Fibroblast of skin of scalp (primary cell): ENCODE measurements at regions not wholly inside any gene's neighbourhood (a gene's known extent, or its start where the extent isn't known, plus 50 kb on each side); places are given as distances from the start of the nearest gene placed in this dataset.

ENCODE experiments used
- DNase-seq: peaks from one replicate; pipeline ENCODE4 v3.0.0-alpha.2; 2013

DNA sequence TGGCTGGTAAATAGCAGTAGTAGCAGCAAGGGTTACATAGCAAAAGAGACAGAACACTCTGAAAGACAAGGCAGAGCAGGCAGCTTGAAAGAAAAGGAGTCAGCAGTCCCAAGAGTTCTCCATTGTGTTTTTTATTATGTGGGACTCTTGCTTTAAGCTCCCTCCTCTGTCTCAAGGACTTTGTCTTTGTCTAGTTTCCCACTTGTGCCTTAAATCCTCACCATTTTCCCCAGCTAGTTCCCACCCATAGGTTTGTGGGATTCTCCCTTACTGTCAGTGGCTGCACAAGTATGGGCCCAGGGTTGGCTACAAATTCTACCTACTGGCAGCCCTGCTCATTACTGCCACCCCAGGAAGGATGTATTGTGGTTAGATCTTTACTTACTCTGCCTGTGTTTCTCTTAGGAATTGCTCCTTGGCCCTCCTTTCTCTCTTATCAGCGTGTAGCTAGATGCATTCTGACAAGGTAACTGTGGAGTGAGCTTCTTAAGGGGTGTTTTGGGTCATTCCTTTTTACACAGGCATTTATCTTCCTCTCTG lies 413.4 kb upstream of the PCDH9 start:
- DNase-seq: no peak

DNA sequence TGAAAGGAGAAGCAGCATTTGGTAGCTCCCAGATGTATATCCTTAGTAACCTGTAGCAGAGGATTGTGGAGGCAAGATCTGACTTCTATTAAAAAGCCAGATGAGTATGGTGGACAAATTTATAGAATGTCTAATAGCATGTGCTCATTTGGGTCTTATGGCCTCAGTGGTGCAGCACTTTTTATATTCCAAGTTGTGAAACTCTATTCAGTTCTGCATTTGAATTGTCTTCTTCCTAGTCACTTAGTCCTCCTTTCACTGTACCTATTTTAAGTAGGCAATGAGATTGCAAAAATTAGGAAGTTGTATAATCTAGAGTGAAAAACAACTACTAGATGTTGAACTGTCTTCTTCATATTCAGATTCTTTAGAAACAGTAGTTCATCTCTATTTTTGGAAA lies 412.5 kb upstream of the PCDH9 start:
- DNase-seq: no peak

DNA sequence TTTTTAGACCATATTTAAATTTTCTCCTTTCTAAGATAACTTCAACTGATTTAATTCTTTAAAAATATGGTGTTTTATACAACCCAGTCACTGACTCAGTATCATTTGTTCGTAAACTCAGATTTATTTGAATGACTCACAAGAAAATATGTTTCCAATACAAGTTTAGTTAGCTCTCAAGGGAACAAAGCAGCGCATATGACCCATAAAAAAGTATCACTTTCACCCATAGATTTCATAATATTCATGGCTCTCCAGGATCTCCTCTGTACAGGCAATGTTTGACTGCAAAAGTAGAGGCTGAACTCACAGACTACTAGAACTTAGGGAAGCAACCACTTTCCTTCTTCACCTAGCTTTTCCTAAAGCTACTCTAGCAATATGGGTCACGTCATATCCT lies 405.6 kb upstream of the PCDH9 start:
- DNase-seq: no peak

DNA sequence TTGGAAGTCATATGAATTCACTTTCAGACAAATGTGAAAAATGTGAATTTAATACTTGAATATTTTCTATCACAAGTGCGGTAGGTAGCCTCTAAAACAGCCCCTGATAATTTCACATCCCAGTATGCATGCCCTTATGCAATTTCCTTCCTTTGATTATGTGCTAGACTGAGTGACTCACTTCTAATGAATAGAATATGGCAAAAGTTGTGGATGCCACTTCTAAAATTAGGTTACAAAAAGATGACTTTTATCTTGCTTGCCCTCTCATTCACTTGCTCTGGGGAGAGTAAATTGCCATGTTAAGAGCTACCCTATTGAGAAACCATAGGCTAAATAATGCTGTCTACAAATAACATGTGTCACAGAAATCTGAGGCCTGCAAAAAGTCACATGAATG lies 402.5 kb upstream of the PCDH9 start:
- DNase-seq: peak; percentile 19

DNA sequence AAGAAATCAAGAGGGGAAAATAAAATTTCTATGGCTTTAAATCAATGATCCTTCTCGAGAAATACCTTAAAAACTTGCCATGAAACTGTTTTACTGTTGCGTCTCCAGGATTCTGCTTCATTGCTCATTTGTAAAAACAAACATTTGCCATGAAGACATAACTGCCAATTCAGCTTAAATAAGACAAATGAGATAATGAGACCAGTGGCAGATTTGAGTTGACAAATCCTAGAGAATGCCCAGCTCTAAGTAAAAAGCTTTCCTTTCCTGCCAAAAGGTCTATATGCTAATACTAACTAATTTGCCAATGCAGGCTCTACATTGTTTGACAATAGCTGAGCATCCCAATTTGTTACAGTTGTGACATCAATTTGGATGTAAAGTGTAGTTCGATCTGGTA lies 400.5 kb upstream of the PCDH9 start:
- DNase-seq: no peak

DNA sequence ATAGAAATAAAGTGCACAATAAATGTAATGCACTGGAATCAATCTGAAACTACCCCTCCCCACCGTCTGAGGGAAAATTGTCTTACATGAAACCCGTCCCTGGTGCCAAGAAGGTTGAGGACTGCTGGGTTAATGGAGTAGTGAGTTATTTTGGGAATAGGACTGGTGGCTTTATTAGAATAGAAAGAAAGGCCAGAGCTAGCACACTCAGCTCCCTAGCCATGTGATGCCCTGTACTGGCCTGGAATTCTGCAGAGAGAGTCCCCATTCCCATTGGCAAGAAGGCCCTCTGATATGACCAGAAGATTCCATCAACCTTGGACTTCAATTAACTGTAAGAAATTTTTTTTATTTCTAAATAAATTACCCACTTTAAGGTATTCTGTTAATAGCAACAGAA lies 393.5 kb upstream of the PCDH9 start:
- no peak for DNase-seq

DNA sequence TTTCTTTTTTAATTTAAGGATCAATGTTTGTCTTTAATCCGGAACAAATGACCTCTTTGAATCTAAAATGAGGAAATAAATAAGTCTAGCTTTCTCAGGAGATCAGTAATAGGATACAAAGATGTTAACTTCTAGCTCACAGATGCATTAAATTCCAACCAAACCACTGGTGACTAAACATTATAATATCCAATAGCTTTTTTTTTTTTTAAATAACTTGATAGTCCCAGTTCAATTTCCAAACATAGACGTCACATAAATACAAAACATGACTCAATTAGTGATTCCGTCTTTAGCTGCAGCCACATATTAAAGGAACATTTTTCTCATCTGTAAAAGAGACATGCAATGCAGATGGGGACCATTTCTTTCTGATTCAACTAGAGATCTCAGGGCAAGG lies 390.5 kb upstream of the PCDH9 start:
- DNase-seq: peak; percentile 64

DNA sequence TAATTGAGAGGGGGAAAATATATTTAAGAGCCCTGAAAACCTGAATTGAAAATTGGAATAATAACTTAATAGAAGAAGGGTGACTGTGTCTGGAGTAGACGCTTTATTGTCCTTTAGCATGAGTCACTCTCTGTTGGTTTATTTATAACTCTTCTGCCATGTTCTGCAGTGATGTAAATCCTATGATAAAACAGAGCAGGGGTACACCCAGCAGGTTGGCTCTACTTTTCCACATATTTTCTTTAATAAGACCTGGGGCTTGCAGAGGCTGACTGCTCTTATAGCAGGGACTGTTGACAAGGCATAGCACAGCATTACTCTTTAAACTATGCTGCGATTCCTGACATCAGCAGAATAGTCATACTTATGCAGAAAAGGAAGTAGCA lies 389.9 kb upstream of the PCDH9 start:
- DNase-seq: peak; percentile 45

DNA sequence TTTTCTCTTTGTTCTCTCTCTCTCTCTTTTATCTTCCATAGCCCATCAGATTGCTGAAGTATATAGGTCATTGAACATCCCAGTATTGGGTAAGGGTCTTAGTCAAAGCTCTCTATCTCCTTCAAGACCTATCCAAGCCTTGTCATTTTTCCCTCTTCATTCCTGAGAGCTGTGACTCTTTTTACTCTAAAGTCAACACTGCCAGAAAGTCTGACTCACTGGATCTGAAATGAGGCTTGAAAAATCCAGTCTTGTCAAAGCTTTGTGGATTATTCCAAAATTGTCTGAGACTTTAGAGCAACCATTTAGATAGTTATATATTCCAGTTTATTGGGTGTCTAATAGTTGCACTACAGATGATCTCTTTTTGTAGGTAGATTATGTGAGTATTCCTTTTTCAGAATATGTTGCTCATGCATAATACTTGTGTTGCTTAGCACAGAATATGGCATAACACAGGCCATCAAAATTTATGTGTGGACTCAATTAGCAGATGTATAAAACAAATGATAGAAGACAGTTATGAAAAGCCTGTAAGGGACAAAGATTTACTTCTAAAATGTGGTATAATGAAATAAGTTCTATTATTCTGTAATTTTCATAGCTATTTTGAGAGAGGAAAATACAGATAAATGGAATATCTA lies 389.3 kb upstream of the PCDH9 start:
- DNase-seq: peak; percentile 67

DNA sequence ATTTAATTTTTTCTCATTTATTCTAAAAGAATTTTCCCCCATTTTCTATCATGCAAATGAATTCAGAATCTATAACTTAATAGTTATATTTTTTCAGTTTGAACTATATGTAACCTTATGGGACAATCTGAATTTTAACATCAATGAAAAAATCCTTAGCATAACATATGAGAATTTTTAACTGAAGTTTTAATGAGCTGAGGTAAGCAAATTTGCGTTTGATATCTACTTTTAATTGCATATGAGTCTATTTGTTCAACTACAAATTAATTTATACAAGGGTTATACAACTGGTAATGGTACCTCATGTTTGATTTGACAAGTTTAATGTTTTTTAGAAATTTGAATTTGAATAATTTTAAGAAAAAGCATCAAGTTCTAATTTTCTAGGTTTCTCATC lies 384.4 kb upstream of the PCDH9 start:
- no peak for DNase-seq

DNA sequence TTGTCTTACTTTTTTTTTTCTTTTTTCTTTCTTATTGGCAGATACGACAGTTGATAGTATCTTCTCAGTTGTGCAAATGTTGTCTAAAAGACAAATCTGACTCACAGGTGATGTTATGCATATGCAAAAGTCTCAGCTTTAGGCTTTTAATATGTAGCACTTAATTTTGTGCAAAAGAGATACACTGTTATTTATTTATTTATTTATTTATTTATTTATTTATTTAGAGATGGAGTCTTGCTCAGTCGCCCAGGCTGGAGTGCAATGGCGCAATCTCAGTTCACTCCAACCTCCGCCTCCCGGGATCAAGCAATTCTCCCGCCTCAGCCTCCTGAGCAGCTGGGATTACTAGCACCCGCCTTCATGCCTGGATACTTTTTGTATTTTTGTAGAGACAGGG lies 383.9 kb upstream of the PCDH9 start:
- no peak for DNase-seq

DNA sequence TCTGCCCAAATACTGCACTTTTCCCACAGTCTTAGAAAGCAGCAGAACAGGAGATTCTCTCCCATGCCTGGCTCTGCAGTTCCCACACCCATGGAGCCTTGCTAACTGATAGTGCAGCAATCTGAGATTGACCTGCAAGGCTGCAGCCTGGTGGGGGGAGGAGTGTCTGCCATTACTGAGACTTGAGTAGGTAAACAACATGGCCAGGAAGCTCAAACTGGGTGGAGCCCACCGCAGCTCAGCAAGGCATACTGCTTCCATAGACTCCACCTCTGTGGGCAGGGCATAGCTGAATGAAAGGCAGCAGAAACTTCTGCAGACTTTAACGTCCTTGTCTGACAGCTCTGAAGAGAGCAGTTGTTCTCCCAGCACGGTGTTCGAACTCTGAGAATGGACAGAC lies 358.5 kb upstream of the PCDH9 start:
- DNase-seq: no peak

DNA sequence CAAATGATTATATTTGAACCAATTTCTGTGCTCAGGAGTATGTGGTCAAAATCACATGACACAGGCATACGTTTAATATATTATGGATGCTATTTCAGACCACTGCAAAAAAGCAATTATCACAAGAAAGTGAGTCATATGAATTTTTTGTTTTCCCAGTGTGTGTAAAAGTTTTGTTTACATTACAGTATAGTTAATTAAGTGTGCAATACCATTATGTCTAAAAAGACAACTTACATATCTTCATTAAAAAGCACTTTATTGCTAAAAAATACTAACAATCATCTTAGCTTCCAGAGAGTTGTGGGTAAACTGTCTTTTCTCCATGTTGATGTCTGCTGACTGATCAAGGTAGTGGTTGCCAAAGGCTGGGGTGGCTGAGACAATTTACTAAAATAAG lies 347.2 kb upstream of the PCDH9 start:
- DNase-seq: no peak

DNA sequence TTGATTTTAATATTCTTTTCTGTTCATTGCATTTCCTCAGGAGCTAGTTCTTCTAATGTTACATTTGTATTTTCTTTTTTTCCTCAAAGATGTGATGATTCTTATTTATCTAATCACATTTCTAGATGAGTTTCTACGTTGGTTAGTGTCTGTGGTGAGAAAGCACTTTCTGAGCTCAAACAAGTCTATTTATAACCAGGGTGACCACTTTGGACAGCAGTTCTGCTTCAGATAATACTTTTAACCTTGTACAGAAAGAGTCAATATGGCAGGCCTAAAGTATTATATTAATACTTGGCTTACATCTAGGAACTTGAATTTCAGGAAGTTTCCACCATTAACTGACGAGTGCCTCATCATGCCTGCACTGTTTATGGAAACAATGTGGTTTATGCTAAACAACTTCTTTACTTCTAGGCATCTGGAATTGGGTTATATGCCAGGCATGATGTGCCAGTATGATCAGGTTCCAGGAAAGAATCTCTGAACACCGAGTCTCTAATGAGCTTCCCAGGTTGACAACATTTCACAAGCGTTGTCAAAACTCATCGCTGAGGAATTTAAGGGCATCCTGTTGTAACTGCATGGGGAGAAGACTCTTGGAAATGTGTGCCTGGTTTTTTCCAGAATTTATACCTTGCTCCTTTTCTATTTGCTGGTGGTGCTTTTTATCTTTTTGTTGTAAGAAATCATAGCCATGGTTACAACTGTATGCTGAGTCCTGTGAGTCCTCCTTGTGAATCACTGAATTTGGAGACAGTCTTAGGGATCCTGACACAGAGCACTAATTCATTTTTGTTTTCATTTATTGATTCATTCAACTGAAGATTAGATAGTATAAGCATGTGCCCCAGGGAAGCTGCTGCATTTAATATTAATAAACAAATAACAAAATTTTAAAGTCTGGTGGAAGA lies 344.4 kb upstream of the PCDH9 start:
- peak; percentile 1 for DNase-seq

DNA sequence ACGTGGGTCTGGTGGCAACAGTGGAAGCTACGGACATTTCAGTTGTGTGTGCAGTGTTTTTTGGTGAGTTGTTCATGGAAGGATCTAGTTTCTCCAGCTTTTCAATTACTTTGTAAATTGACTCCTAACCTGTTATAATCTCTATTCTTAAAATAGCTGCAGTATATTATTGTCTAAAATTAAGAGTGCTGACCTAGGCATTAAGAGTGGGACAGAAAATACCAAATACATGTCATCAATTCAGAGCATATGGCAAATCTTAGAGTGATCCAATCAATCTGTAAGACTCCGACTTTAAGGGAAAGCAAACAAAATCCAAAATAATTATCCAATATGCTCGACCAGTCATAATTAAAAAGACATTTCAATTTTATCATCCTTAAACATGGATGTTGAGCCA lies 338.1 kb upstream of the PCDH9 start:
- no peak for DNase-seq

DNA sequence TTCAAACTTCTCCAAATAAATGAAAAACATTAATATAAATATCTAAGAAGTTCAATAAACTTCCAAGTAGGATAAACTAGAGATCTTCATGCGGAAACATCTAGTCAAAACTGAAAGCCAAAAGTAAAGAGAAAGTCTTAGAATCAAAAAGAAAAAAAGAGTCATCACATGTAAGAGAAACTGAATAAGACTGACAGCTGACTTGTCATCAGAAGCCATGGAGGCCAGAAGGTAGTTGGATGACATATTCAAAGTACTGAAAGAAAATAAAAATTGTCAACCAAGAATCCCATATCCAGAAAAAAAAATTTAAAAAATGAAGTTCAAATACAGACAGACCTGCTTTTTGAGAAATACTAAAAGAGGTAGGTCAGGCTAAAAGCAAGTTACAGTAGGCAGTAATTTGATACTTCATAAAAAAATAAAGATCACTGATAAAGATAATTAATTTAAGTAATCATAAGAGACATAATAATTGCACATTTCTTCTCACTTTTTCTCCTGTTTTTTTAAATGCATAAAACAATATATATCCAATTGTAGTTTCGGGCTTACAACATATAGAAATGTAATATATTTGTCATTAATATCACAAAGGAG lies 327.6 kb upstream of the PCDH9 start:
- DNase-seq: no peak

DNA sequence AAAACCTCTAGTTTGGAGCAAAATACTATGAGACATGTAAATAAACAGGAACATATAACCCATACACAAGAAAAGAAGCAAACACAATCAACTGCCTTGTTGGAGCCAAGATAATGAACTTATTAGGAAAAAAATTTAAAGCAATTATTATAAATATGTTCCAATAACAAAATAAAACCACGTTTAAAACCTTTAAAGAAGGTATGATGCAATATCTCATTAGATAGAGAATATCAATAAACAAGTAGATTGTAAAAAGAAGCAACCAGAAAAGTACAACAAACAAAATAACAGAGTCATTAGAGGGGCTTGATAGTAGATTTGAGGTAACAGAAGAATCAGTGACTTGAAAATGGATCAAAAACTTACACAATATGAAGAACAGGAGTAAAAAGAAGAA lies 327.0 kb upstream of the PCDH9 start:
- no peak for DNase-seq

DNA sequence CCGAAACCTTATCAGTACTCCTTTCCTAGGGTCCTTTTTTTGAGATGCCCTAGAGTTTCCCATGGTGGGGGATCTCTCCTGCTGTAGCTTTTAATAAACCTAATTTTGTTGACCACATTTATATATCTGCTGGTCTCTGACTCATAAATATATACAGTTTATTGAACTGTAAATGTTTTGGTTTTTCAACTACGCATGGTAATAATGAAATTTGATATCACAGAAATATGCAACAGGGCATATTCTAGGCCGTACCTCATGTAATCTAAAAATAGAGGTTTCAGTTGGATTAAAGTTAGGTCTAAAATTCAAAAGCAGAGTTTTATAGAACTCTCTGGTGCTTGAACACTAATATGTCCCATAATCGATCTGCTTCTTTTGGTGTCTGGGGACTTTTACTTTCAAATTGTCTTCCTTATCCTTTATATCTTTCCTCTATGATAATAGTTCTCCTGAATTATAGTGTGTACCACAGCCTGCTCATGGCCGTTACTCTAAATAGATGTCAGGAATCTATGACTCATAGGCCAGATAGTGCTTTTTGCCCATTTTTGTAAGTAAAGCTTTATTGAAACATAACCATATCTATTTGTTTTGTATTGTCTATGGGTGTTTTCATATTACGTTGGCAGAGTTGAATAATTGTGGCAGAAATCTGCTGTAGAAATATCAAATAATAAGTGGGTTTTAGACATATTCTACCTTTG lies 324.8 kb upstream of the PCDH9 start:
- DNase-seq: peak; percentile 12

DNA sequence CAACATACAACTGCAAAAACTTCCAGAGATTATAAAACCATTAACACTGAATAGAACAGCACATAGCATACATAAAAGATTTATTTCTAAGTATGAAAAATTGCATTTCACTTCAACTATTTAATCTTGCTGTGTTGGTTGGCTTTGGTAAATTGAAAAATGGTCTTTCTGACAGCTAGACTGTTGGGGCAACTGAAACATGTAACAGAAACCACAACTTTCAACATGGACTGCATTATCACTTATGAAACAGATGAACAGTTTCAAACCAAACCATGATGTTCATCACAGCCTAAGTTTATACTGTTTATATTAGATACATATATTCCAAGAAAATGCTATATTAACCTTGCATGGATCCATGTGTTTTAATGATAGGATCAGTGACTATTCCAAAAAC lies 324.1 kb upstream of the PCDH9 start:
- peak; percentile 37 for DNase-seq

DNA sequence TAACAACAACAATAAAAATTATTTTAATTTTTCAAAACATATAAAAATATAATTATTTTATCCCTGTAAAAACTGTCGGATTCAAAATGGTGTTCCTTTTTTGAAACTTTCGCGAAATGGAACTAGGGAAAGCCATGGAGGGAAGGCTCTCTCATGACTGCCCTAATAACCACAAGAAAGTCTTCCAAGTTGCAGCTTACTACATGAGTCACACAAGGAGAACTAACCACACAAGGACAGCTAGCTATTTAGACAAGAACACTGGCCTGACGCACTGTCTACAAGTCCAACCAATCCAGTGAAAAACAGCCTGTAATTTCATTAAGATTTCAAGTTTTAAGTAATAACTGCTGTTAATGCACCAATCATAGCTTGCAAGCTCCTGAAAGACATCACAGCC lies 319.2 kb upstream of the PCDH9 start:
- DNase-seq: peak; percentile 69

DNA sequence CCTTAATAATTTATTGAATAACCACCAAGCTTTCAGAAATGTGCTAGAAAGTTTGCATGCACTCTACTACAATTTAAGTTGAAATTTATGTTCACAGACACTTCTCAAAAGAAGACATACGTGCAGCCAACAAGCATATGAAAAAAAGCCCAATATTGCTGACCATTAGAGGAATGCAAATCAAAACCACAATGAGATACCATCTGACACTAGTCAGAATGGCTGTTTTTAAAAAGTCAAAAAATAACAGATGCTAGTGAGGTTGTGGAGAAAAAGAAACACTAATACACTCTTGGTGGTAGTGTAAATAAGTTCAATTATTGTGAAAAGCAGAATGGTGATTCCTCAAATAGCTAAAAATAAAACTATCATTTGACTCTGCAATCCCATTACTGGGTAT lies 308.8 kb upstream of the PCDH9 start:
- DNase-seq: peak; percentile 60

DNA sequence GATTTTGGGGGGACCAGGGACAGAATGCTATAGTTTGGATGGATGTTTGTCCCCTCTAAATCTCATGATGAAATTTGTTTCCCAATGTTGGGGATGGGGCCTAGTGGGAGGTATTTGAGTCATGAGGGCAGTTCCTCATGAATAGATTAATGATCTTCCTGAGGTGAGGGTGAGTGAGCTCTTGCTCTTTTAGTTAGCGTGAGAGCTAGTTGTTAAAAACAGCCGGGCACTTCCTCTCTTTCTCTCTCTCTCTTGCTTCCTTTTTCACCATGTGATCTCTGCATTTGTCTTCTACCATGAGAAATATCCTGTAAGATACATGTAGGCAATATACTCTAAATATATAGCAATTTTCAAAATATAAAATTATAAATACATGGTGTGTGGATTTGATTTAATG lies 290.8 kb upstream of the PCDH9 start:
- DNase-seq: peak; percentile 3

DNA sequence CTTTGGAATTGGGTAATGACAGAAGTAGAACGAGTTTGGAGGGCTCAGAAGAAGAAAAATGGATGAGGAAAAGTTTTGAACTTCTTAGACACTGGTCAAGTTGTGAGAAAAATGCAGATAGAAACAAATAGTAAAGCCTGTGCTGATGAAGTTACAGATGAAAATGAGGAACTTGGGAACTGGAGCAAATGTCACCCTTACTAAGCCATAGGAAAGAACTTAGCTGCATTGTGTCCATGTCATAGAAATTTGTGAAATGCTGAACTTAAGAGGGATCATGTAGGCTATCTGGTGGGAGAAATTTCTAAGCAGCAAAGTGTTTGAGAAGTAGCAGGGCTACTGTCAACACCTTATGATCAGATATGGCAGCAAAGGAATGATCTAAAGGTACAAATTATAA lies 289.2 kb upstream of the PCDH9 start:
- no peak for DNase-seq
